Tibial nerve (tissue), 4 donors: ENCODE measurements at regions not wholly inside any gene's neighbourhood (a gene's known extent, or its start where the extent isn't known, plus 50 kb on each side); places are given as distances from the start of the nearest gene placed in this dataset.

Source experiments
- CTCF ChIP-seq, 5 experiments: fragments of 200-600 bp in 3 of 5; fragments of 450-650 bp in 2 of 5; sonication (generic) in 3 of 5; IDR thresholded peaks; one replicate each; pipeline ENCODE4 v1.5.1; 2016 to 2019; ENCODE audit warnings: antibody characterized with exemption in 5 of 5, mild to moderate bottlenecking in 3 of 5, moderate library complexity in 2 of 5
- EP300 ChIP-seq, 2 donors: sonication (generic); formaldehyde crosslinking; IDR thresholded peaks; one replicate each; pipeline ENCODE4 v1.6.1; 2017; ENCODE audit warnings: antibody characterized with exemption in 2 of 2, mild to moderate bottlenecking in 1 of 2
- POLR2A ChIP-seq, 2 donors: fragments of 450-650 bp; IDR thresholded peaks; one replicate each; pipeline ENCODE4 v1.6.1; 2017; ENCODE audit warnings: antibody characterized with exemption in 2 of 2, mild to moderate bottlenecking in 2 of 2, moderate library complexity in 2 of 2

DNA sequence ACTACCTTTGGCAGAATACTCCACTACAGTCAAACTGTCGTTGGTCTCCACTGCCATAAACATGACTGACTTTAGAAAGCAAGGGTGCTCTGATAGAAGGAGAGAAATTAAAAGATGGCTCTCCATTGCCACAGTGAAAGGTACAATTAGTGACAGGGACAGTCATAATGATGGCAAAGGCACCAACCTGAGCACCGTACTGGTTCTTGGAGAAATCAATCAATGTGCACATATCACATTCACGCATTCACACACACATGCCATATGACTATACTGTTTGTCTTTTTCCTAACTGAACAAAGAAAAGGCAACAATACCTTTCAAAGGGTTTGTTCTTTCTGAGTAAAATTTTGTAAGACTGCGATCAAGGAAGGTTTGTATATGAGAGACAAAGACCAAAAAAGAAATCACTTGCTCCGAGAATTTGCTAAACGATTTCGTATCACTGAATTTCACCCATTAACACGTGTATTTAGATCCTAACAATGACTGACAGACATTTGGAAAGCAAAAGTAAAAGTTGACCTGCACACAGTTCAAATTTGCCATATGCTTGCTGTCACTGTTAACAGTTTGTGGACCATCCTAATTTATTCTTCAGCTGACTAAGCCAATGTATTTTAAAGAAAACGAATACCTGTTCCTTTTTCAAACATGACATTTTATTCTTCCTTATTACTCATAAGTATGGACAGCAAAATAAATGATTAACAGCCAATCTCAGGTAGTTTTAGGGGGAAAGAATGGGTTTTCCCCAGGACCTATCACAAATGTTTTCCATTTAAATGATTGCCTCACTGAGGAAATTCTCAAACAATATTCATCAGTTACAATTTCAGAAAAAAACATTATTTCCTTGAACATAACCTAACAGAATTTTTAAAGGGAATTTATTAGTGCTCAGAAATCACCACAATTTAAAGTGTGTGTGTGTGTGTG is 644.4 kb downstream of the ZEB2 start:
- no peak for TF ChIP-seq POLR2A (IDR thresholded peaks at IDR 0.05)
- no peak for TF ChIP-seq CTCF (IDR thresholded peaks at IDR 0.05)
- TF ChIP-seq EP300 (IDR thresholded peaks at IDR 0.05): no peak
